ENCODE measurements at regions not wholly inside any gene's neighbourhood (a gene's known extent, or its start where the extent isn't known, plus 50 kb on each side); places are given as distances from the start of the nearest gene placed in this dataset.

DNA sequence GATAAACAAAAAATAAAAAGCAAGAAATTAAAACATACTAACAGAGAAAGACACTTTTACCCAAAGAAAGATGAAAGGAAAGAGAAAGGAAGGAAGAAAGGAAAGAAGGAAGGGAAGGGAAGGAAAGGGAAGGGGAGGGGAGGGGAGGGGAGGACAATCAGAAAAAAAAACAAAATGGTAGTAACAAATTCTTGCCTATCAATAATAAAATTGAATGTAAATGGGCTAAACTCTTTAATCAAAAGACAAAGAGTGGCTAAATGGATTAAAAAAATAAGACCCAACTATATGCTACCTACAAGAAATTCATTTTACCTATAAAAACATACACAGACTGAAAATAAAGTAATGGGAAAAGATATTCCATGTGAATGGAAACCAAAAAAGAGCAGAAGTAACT is 372.9 kb upstream of the NFIA start:
- TF ChIP-seq BRCA1 (IDR thresholded peaks at IDR 0.05; ENCODE audit: low read depth, low read length) (no peak), RBBP5 (IDR thresholded peaks at IDR 0.05; ENCODE audit: borderline replicate concordance, low read depth, low read length) (no peak), TEAD4 (IDR thresholded peaks at IDR 0.05; ENCODE audit: low read depth, low read length) (no peak), POLR2A (IDR thresholded peaks at IDR 0.05; ENCODE audit: control extremely low read depth in 1 of 2, low read depth in 2 of 2, low read length in 2 of 2) (no peak), JUN (IDR thresholded peaks at IDR 0.05; ENCODE audit: low read depth, low read length) (no peak), YY1 (IDR thresholded peaks at IDR 0.05; ENCODE audit: low read depth, low read length) (no peak), ATF3 (IDR thresholded peaks at IDR 0.05; ENCODE audit: insufficient read depth, low read depth, low read length) (no peak), ZNF274 (IDR thresholded peaks at IDR 0.05; ENCODE audit: borderline replicate concordance, extremely low read depth, low read length) (no peak), EZH2 (IDR thresholded peaks at IDR 0.05; ENCODE audit: low read depth, low read length, severe bottlenecking) (no peak)
- TF ChIP-seq, protein P1, sequence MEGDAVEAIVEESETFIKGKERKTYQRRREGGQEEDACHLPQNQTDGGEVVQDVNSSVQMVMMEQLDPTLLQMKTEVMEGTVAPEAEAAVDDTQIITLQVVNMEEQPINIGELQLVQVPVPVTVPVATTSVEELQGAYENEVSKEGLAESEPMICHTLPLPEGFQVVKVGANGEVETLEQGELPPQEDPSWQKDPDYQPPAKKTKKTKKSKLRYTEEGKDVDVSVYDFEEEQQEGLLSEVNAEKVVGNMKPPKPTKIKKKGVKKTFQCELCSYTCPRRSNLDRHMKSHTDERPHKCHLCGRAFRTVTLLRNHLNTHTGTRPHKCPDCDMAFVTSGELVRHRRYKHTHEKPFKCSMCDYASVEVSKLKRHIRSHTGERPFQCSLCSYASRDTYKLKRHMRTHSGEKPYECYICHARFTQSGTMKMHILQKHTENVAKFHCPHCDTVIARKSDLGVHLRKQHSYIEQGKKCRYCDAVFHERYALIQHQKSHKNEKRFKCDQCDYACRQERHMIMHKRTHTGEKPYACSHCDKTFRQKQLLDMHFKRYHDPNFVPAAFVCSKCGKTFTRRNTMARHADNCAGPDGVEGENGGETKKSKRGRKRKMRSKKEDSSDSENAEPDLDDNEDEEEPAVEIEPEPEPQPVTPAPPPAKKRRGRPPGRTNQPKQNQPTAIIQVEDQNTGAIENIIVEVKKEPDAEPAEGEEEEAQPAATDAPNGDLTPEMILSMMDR (IDR thresholded peaks at IDR 0.05; ENCODE audit: control extremely low read depth in 1 of 3, insufficient read depth in 1 of 3, low read depth in 1 of 3, low read length in 3 of 3): no peak
